ENCODE measurements at regions not wholly inside any gene's neighbourhood (a gene's known extent, or its start where the extent isn't known, plus 50 kb on each side); places are given as distances from the start of the nearest gene placed in this dataset.

DNA sequence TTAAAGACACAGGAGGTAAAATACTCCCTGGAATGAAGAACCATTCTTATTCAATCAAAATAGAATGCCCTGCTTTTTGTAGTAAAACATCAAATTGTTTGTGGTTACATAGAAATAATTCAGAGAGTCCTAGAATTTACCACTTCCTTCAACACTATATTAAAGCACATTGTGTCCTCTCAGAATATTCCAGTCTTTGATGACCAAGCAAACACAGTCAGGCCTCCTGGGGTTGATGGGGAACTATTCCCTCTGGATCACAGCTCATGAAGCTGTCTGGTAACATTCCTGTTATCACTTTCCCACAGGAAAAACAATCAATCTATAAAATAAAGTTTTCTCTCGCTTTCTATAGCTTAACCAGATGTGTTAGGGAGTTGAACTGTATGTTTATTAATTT lies 389.3 kb downstream of the KCNA4 start:
- in situ Hi-C loops (cut with HindIII; ENCODE audit: low pct_unique_long_range_greater_than_20kb, low sequenced_read_pairs) (no loop called here), intact Hi-C loops (cut with micrococcal nuclease; ENCODE audit: unreplicated experiment) (no loop called here)
- no peaks in the 10 kb centered on the region for H3K36me3 ChIP-seq (ENCODE audit: control insufficient read depth, insufficient read depth, low read length)
- CTCF ChIA-PET = no interaction called here
- POLR2A ChIA-PET = no interaction called here
- no peaks in the 10 kb centered on the region for H3K9me3 ChIP-seq (ENCODE audit: control insufficient read depth, insufficient read depth, low read depth, low read length)
- DNase-seq (ENCODE audit: low read depth, low spot score) = no peak
- TF ChIP-seq, protein P1, sequence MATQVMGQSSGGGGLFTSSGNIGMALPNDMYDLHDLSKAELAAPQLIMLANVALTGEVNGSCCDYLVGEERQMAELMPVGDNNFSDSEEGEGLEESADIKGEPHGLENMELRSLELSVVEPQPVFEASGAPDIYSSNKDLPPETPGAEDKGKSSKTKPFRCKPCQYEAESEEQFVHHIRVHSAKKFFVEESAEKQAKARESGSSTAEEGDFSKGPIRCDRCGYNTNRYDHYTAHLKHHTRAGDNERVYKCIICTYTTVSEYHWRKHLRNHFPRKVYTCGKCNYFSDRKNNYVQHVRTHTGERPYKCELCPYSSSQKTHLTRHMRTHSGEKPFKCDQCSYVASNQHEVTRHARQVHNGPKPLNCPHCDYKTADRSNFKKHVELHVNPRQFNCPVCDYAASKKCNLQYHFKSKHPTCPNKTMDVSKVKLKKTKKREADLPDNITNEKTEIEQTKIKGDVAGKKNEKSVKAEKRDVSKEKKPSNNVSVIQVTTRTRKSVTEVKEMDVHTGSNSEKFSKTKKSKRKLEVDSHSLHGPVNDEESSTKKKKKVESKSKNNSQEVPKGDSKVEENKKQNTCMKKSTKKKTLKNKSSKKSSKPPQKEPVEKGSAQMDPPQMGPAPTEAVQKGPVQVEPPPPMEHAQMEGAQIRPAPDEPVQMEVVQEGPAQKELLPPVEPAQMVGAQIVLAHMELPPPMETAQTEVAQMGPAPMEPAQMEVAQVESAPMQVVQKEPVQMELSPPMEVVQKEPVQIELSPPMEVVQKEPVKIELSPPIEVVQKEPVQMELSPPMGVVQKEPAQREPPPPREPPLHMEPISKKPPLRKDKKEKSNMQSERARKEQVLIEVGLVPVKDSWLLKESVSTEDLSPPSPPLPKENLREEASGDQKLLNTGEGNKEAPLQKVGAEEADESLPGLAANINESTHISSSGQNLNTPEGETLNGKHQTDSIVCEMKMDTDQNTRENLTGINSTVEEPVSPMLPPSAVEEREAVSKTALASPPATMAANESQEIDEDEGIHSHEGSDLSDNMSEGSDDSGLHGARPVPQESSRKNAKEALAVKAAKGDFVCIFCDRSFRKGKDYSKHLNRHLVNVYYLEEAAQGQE (IDR thresholded peaks at IDR 0.05; ENCODE audit: insufficient read depth in 1 of 2, low read depth in 2 of 2, low read length in 1 of 2) = no peak
- TF ChIP-seq SIN3A (IDR thresholded peaks at IDR 0.05; ENCODE audit: borderline replicate concordance, insufficient read depth, low read depth, low read length) (no peak), CTCF (IDR thresholded peaks at IDR 0.05) (no peak), TCF7L2 (IDR thresholded peaks at IDR 0.05; ENCODE audit: low read depth, low read length) (no peak), POLR2AphosphoS5 (IDR thresholded peaks at IDR 0.05; ENCODE audit: low read depth, low read length) (no peak)
- H3K4me1 ChIP-seq (ENCODE audit: control insufficient read depth, insufficient read depth, low read length) = no peaks in the 10 kb centered on the region
- H3K4me3 ChIP-seq (ENCODE audit: low read depth in 2 of 2, low read length in 2 of 2) = no peak overlapping the region
- ATAC-seq = no peak
- no peak overlapping the region for H3K27ac ChIP-seq (ENCODE audit: low read length)
- no peaks in the 10 kb centered on the region for H3K27me3 ChIP-seq (ENCODE audit: control insufficient read depth, insufficient read depth, low read length)
- BruUV-seq (replicated peaks) = no TSS peak

DNA sequence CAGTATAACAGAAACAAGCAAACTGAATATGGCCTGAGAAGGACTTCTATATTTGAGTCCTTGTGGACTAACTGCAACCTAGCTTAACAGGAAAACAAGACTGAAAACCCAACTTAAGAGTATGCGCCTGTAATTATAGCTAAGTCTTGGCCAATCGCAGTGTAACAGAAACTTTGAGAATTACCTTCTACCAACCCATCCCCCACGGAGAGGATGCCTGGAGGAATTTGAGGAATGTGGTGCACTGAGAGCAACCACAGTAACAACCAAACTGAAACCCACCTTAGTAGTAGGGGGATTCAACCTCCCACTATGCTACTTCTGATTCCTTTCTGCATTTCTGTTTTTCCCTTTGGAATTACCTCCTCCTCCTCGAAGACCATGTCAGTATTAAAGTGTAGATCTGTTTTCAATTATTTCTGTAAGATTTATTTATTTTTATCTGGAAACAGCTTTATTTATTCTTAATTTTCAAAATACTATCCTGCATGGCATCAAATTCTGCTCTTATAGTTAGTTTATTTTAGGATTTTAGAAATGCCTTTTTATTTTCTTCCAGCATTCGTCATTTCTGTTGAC lies 393.6 kb downstream of the KCNA4 start:
- BruUV-seq (replicated peaks) = no TSS peak
- Histone ChIP-seq H3K27me3 (ENCODE audit: control insufficient read depth, insufficient read depth, low read length) (no peaks in the 10 kb centered on the region), H3K4me3 (ENCODE audit: low read depth in 2 of 2, low read length in 2 of 2) (no peak overlapping the region), H3K9me3 (ENCODE audit: control insufficient read depth, insufficient read depth, low read depth, low read length) (no peaks in the 10 kb centered on the region), H3K4me1 (ENCODE audit: control insufficient read depth, insufficient read depth, low read length) (no peaks in the 10 kb centered on the region), H3K27ac (ENCODE audit: low read length) (no peak overlapping the region), H3K36me3 (ENCODE audit: control insufficient read depth, insufficient read depth, low read length) (no peaks in the 10 kb centered on the region)
- no peak for TF ChIP-seq CTCF (IDR thresholded peaks at IDR 0.05)
- no peak for TF ChIP-seq SIN3A (IDR thresholded peaks at IDR 0.05; ENCODE audit: borderline replicate concordance, insufficient read depth, low read depth, low read length)
- no peak for TF ChIP-seq POLR2AphosphoS5 (IDR thresholded peaks at IDR 0.05; ENCODE audit: low read depth, low read length)
- TF ChIP-seq, protein P1 (IDR thresholded peaks at IDR 0.05; ENCODE audit: insufficient read depth in 1 of 2, low read depth in 2 of 2, low read length in 1 of 2) = no peak
- no peak for DNase-seq (ENCODE audit: low read depth, low spot score)
- no peak for ATAC-seq
- in situ Hi-C loops (cut with HindIII; ENCODE audit: low pct_unique_long_range_greater_than_20kb, low sequenced_read_pairs) (no loop called here), intact Hi-C loops (cut with micrococcal nuclease; ENCODE audit: unreplicated experiment) (no loop called here)
- ChIA-PET CTCF (no interaction called here), POLR2A (no interaction called here)
